Thyroid gland (tissue), 4 donors: ENCODE measurements at regions not wholly inside any gene's neighbourhood (a gene's known extent, or its start where the extent isn't known, plus 50 kb on each side); places are given as distances from the start of the nearest gene placed in this dataset.

Source experiments
- CTCF ChIP-seq, 6 experiments: fragments of 200-600 bp in 3 of 6; fragments of 450-650 bp in 3 of 6; sonication (generic) in 3 of 6; IDR thresholded peaks; one replicate each; pipeline ENCODE4 v1.5.1; 2016 to 2019; ENCODE audit warnings: antibody characterized with exemption in 6 of 6, mild to moderate bottlenecking in 2 of 6, inconsistent platforms in 1 of 6, moderate library complexity in 1 of 6
- POLR2A ChIP-seq, 2 donors: fragments of 450-650 bp; IDR thresholded peaks; one replicate each; pipeline ENCODE4 v1.6.1; 2017; ENCODE audit warnings: antibody characterized with exemption in 2 of 2, mild to moderate bottlenecking in 2 of 2, moderate library complexity in 1 of 2

- TF ChIP-seq CTCF (IDR thresholded peaks at IDR 0.05) (no peak), POLR2A (IDR thresholded peaks at IDR 0.05) (no peak)
Observed at GRCh38 chr6:102309700-102310099, 916.2 kb downstream of the GRIK2 start.
